GM12865 (cell line): ENCODE measurements at regions not wholly inside any gene's neighbourhood (a gene's known extent, or its start where the extent isn't known, plus 50 kb on each side); places are given as distances from the start of the nearest gene placed in this dataset.

ENCODE experiments used
- DNase-seq: peaks from one replicate; pipeline ENCODE4 v3.0.0; 2010; ENCODE audit warnings: low read depth
- H3K4me3 ChIP-seq: 2 replicates; pipeline ENCODE4 v1.5.1; 2011; ENCODE audit warnings: mild to moderate bottlenecking, low read depth, low read length, control low read depth
- TF ChIP-seq, protein P1 (sequence below): IDR thresholded peaks from 2 replicates; pipeline ENCODE4 v1.5.1; 2011; ENCODE audit warnings: low read length, control low read depth, low read depth, inconsistent platforms; ENCODE audit not compliant: insufficient read depth; ENCODE audit errors: missing control alignments

DNA sequence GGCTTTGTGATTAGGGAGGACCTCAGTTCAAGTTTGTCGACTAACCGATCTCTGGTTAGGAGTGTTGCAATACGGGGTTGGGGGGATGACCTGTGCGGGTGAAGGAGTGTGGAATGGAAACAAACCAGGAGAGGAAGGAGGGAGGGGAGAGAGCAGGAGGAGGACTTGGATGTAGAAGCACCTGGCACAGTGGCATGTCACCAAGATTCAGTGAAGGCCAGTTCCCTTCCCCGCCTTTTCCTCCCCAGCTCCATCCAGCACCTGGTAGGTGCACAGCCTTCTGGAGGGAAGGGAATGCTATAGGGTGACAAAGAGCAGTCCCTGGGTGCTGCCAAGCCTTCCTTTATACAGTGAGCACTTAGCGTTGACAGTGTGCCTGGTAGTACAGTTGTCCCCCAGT is 107.4 kb upstream of the CRHR1 start:
- TF ChIP-seq, protein P1, sequence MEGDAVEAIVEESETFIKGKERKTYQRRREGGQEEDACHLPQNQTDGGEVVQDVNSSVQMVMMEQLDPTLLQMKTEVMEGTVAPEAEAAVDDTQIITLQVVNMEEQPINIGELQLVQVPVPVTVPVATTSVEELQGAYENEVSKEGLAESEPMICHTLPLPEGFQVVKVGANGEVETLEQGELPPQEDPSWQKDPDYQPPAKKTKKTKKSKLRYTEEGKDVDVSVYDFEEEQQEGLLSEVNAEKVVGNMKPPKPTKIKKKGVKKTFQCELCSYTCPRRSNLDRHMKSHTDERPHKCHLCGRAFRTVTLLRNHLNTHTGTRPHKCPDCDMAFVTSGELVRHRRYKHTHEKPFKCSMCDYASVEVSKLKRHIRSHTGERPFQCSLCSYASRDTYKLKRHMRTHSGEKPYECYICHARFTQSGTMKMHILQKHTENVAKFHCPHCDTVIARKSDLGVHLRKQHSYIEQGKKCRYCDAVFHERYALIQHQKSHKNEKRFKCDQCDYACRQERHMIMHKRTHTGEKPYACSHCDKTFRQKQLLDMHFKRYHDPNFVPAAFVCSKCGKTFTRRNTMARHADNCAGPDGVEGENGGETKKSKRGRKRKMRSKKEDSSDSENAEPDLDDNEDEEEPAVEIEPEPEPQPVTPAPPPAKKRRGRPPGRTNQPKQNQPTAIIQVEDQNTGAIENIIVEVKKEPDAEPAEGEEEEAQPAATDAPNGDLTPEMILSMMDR: no peak
- no peak for DNase-seq
- no peak overlapping the region for H3K4me3 ChIP-seq

DNA sequence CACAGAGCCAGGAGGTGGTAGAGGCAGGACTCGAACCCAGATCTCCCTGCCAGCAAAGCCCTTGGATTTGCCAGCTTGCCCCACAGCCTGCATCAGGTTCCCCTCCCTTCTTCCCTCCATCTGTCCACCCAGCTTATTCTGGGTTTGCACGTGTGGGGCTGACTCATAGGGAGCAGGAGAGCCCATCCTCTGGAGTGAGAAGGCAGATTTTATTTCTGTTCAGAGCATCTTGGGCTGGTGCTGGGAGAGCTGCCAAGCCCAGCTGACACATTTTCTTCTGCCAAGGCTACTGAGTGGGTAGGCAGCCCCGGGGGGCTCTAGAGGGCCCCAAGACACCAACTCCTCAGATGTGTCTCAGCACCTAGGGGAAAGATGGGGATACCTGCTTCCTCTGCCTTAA is 106.3 kb upstream of the CRHR1 start:
- H3K4me3 ChIP-seq: no peak overlapping the region
- DNase-seq: no peak
- TF ChIP-seq, protein P1: no peak

DNA sequence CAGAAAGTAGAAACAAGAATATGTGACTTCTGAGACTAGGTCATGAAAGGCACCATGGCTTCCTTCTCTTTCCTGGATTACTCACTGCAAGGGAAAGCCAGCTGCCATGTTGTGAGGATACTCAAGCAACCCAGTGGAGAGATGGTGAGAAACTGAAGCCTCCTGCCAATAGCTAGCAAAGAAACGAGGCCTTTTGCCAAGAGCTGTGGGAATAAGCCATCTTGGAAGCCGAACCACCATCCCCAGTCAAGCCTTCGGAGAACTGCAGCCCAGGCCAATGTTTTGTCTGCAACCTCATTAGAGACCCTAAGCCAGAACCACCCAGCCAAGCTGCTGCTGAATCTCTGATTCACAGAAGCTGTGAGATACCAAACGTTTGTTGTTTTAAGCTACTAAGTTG is 104.7 kb upstream of the CRHR1 start:
- DNase-seq: no peak
- H3K4me3 ChIP-seq: no peak overlapping the region
- TF ChIP-seq, protein P1: no peak

DNA sequence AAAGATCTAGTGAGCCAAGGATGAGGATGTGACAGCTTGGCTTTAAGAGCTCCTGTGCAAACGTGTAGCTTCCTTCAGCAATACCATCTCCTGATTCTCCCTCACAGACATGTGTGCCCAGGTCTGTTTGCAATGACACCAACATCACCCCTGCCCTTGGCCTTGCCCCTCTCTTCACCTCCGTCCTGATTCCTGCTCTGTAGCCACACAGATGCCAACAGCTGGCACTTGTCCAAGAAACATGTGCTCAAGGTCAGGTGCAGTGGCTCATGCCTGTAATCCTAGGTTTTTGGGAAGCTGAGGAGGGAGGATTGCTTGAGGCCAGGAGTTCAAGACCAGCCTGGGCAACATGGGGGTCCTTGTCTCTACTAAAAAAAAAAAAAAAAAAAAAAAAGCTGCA is 103.8 kb upstream of the CRHR1 start:
- no peak for DNase-seq
- TF ChIP-seq, protein P1: no peak
- H3K4me3 ChIP-seq: no peak overlapping the region

DNA sequence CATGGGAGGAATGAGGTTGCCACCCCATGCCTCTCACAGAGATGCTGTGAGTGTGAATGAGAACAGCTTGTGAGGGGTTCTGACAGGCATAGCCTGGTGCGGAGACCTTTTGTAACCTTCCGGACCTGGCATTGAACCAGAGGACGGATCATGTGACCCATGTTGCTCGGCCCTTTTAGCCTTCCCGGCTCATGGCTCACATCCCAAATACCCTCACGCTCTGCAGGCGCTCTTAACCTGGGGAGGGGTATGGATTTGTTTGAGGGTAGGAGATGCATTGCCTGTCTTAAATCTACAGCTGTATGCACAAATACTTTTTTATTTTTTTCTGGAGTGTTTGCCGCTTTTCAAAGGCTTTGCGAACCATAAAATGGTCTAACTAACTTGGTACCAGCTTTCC is 102.4 kb upstream of the CRHR1 start:
- TF ChIP-seq, protein P1: no peak
- DNase-seq: no peak
- H3K4me3 ChIP-seq: no peak overlapping the region

DNA sequence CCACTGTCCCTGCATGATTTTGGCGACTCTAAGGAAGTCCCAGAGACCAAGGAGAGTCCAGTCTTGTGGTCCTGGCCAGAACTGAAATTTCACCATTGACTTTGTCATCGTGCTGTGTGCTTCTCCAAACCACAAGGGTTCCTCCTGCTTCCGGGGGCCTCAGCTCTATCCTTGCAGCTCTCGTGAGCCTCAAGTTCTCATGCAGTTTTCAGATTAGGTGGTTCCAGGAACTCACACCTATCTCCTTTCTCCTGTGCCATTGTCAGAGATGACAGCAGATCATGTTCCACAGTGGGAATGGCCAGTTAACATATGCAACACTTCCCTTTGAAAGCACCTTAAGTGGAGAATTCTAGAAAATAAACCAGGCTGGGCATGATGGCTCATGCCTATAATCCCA is 97.9 kb upstream of the CRHR1 start:
- TF ChIP-seq, protein P1: no peak
- DNase-seq: no peak
- no peak overlapping the region for H3K4me3 ChIP-seq

DNA sequence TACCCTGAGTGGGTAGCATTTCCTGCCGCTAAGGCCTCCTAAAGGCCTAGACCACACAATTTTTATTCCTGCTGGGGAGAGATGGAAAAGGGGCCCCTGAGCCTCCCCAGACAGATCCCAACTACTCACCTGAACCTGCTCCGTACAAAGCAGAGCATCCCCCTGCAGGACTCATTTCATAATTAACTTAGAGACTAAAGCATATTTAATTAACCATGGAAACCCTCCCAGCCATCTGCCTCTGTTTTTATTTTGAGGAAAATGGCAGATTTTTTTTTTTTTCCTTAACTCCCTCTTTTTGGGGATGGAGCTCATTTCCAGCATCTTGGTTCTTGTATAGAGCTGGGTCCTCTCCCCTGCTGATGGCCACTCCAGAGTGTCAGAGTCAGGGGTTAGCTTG is 96.5 kb upstream of the CRHR1 start:
- H3K4me3 ChIP-seq: no peak overlapping the region
- DNase-seq: no peak
- TF ChIP-seq, protein P1: no peak
